Anterior cingulate cortex (tissue), 58 donors: ENCODE measurements at regions not wholly inside any gene's neighbourhood (a gene's known extent, or its start where the extent isn't known, plus 50 kb on each side); places are given as distances from the start of the nearest gene placed in this dataset.
"Not testable (repeated sequence)": the region's sequence is repeated elsewhere in the genome, so short reads cannot be mapped to it uniquely, and the experiment has no call there.

Source experiments
- DNase-seq, 58 donors: peaks; one replicate each; lab custom pipeline; 2025; lab: John Stamatoyannopoulos, UW

- DNase-seq: no peak
Observed at GRCh38 chr14:52202151-52202550, 65.3 kb upstream of the PTGDR start.

- DNase-seq: no peak
Observed at GRCh38 chr14:52190337-52190931, 77.1 kb upstream of the PTGDR start.

GRCh38 chr14:52189325-52189724 lies 78.2 kb upstream of the PTGDR start:
- no peak for DNase-seq

GRCh38 chr14:52188381-52188780 lies 79.1 kb upstream of the PTGDR start:
- no peak for DNase-seq

GRCh38 chr14:52185178-52185577 lies 82.3 kb upstream of the PTGDR start:
- no peak for DNase-seq

GRCh38 chr14:52182853-52183252 lies 84.6 kb upstream of the PTGDR start:
- DNase-seq: no peak

GRCh38 chr14:52179141-52179790 lies 88.2 kb upstream of the PTGDR start:
- no peak for DNase-seq

- no peak for DNase-seq
Observed at GRCh38 chr14:52175982-52176502, 91.5 kb upstream of the PTGDR start.

- DNase-seq: not testable (repeated sequence)
Observed at GRCh38 chr14:52171932-52172331, 95.6 kb upstream of the PTGDR start.

- no peak for DNase-seq
Observed at GRCh38 chr14:52166822-52167221, 98.0 kb upstream of the NID2 start.

GRCh38 chr14:52155651-52156213 lies 86.9 kb upstream of the NID2 start:
- DNase-seq: peak in 1 of 58 donors; percentile 1

GRCh38 chr14:52154992-52155650 lies 86.3 kb upstream of the NID2 start:
- no peak for DNase-seq

- no peak for DNase-seq
Observed at GRCh38 chr14:52153939-52154338, 85.1 kb upstream of the NID2 start.

- DNase-seq: no peak
Observed at GRCh38 chr14:52150162-52150561, 81.3 kb upstream of the NID2 start.

GRCh38 chr14:52148371-52148770 lies 79.5 kb upstream of the NID2 start:
- no peak for DNase-seq

GRCh38 chr14:52146504-52146903 lies 77.6 kb upstream of the NID2 start:
- no peak for DNase-seq

GRCh38 chr14:52144099-52144498 lies 75.2 kb upstream of the NID2 start:
- not testable (repeated sequence) for DNase-seq

GRCh38 chr14:52142504-52142903 lies 73.6 kb upstream of the NID2 start:
- DNase-seq: no peak

GRCh38 chr14:52131640-52132320 lies 62.9 kb upstream of the NID2 start:
- peak in 47 of 58 donors; percentile 8 to 83 (median 46) for DNase-seq

GRCh38 chr14:52129721-52130120 lies 60.9 kb upstream of the NID2 start:
- no peak for DNase-seq

GRCh38 chr14:52125885-52126284 lies 57.0 kb upstream of the NID2 start:
- no peak for DNase-seq
